ENCODE measurements at regions not wholly inside any gene's neighbourhood (a gene's known extent, or its start where the extent isn't known, plus 50 kb on each side); places are given as distances from the start of the nearest gene placed in this dataset.
A peak's percentile ranks its signal among the peaks of the same experiment; 100 is the strongest.
"Not testable (repeated sequence)": the region's sequence is repeated elsewhere in the genome, so short reads cannot be mapped to it uniquely, and the experiment has no call there.

- no peak for DNase-seq
Measured at GRCh38 chr3:78090382-78090781, 1050.5 kb downstream of the ROBO2 start.

- peak; percentile 25 for DNase-seq
Measured at GRCh38 chr3:78091478-78092119, 1051.7 kb downstream of the ROBO2 start.

- not testable (repeated sequence) for DNase-seq
Measured at GRCh38 chr3:78092574-78092973, 1052.7 kb downstream of the ROBO2 start.

GRCh38 chr3:78096488-78097255 lies 1056.8 kb downstream of the ROBO2 start:
- peak; percentile 74 for DNase-seq

- no peak for DNase-seq
Measured at GRCh38 chr3:78098367-78098766, 1058.5 kb downstream of the ROBO2 start.

GRCh38 chr3:78101384-78101783 lies 1061.5 kb downstream of the ROBO2 start:
- DNase-seq: peak; percentile 88

- DNase-seq: not testable (repeated sequence)
Measured at GRCh38 chr3:78108269-78108961, 1068.5 kb downstream of the ROBO2 start.

GRCh38 chr3:78112291-78113010 lies 1072.6 kb downstream of the ROBO2 start:
- no peak for DNase-seq

GRCh38 chr3:78115983-78116382 lies 1076.1 kb downstream of the ROBO2 start:
- DNase-seq: no peak

- no peak for DNase-seq
Measured at GRCh38 chr3:78116874-78117273, 1077.0 kb downstream of the ROBO2 start.

- DNase-seq: no peak
Measured at GRCh38 chr3:78123058-78123457, 1083.2 kb downstream of the ROBO2 start.

GRCh38 chr3:78129707-78130106 lies 1089.8 kb downstream of the ROBO2 start:
- DNase-seq: no peak

GRCh38 chr3:78130741-78131290 lies 1090.9 kb downstream of the ROBO2 start:
- DNase-seq: no peak

- DNase-seq: no peak
Measured at GRCh38 chr3:78134496-78134895, 1094.6 kb downstream of the ROBO2 start.

- peak; percentile 63 for DNase-seq
Measured at GRCh38 chr3:78139166-78139565, 1099.3 kb downstream of the ROBO2 start.

- no peak for DNase-seq
Measured at GRCh38 chr3:78140274-78140673, 1100.4 kb downstream of the ROBO2 start.

- no peak for DNase-seq
Measured at GRCh38 chr3:78140866-78141265, 1101.0 kb downstream of the ROBO2 start.

- DNase-seq: peak; percentile 23
Measured at GRCh38 chr3:78141269-78141668, 1101.4 kb downstream of the ROBO2 start.

GRCh38 chr3:78143000-78143399 lies 1103.1 kb downstream of the ROBO2 start:
- no peak for DNase-seq

- no peak for DNase-seq
Measured at GRCh38 chr3:78148986-78149717, 1109.3 kb downstream of the ROBO2 start.

GRCh38 chr3:78153973-78154372 lies 1114.1 kb downstream of the ROBO2 start:
- DNase-seq: no peak

- no peak for DNase-seq
Measured at GRCh38 chr3:78154521-78155186, 1114.8 kb downstream of the ROBO2 start.

All from kidney glomerular epithelial cell (primary cell).